RCC 7860 (cell line): ENCODE measurements at regions not wholly inside any gene's neighbourhood (a gene's known extent, or its start where the extent isn't known, plus 50 kb on each side); places are given as distances from the start of the nearest gene placed in this dataset.

ENCODE experiments used
- DNase-seq: peaks from one replicate; pipeline ENCODE4 v3.0.0-alpha.2; 2015; ENCODE audit warnings: low spot score
- FAIRE-seq: peaks from 2 replicates; lab custom pipeline; 2012; peaks lifted over from hg19 to GRCh38; lab: Jason Lieb, UNC

DNA sequence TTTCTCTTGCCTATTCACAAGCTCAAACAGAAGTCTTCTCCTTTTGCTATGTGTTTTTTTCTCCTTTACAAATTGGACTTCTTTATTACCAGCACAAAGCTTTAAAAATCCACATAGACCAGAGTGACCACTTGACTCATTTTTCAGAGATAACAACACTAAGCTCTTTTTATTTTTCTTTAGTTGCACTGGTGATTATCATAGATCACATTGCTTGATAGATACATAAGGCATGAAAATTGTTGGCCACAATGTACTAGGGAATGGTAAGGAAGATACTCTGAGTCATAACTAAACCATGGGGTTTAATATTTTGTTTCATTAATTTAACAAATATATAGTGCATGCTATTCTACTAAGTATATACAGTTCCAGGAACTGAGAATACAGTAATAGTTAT lies 159.0 kb downstream of the GASK1B start:
- peak; percentile 35 for FAIRE-seq
- DNase-seq, result peak; percentile 50

GRCh38 chr4:158010361-158010760 lies 162.5 kb downstream of the GASK1B start:
- DNase-seq (peak; percentile 61), FAIRE-seq (peak; percentile 73)

GRCh38 chr4:158008551-158009218 lies 164.1 kb downstream of the GASK1B start:
- DNase-seq (no peak), FAIRE-seq (no peak)

DNA sequence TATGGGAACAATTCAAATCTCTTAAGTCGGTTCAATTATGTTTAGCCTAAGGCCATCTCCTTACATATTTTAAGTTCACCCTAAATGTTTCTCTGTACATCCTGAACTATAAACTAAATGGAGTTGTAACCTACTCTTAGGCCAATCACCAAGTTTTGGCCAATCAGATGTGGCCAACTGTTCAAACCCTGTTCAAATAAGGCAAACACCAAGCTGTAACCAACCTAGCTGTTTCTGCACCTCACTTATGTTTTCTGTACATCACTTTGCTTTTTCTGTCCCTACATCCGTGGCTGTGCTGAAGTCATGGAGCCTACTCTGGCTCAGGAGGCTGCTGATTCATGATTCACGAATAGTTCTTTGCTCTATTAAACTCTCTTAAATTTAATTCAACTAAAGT lies 165.3 kb downstream of the GASK1B start:
- no peak for FAIRE-seq
- DNase-seq, result no peak

GRCh38 chr4:158006990-158007389 lies 165.8 kb downstream of the GASK1B start:
- DNase-seq (no peak), FAIRE-seq (no peak)

GRCh38 chr4:158005021-158005420 lies 167.8 kb downstream of the GASK1B start:
- DNase-seq, result no peak
- no peak for FAIRE-seq

GRCh38 chr4:158004101-158004500 lies 168.7 kb downstream of the GASK1B start:
- DNase-seq (no peak), FAIRE-seq (no peak)

- DNase-seq (no peak), FAIRE-seq (no peak)
Measured at GRCh38 chr4:158003212-158003611, 169.6 kb downstream of the GASK1B start.

DNA sequence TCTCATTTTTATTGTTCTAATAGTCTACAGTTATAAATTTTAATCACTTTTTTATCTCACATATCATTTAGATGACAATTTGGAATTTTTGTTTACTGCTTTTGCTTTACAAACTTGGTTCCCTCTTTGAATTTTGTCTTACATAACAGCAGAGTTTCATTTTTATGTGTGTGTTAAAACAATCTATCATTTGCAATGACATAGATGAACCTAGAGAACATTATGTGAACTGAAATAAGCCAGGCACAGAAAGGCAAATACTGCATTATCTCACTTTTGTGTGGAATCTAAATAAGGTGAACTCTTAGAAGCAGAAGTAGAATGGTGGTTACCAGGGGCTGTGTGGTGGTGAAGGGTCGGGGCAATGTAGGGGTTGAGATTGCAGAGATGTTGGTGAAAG lies 170.7 kb downstream of the GASK1B start:
- FAIRE-seq (no peak), DNase-seq (no peak)

- DNase-seq (no peak), FAIRE-seq (peak; percentile 4)
Measured at GRCh38 chr4:158001756-158002155, 171.1 kb downstream of the GASK1B start.

DNA sequence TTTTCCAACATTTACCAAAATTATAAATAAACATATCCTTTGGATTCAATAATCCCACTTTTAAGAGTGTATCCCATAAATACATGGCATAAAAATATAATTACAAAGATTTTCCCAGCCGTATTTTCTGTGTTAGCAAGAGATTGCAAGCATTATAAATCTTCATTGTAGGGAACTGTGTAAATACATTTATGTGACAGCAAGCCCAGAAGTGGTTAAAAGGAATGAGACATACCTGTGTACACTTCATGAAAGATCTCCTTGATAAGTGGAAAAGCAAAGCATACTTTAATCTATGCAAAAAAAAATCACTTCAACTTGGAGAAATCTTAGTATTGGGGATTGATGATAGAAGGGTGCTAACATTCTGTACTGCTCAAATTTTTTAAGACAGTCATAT lies 173.1 kb downstream of the GASK1B start:
- DNase-seq, result no peak
- FAIRE-seq, result no peak

DNA sequence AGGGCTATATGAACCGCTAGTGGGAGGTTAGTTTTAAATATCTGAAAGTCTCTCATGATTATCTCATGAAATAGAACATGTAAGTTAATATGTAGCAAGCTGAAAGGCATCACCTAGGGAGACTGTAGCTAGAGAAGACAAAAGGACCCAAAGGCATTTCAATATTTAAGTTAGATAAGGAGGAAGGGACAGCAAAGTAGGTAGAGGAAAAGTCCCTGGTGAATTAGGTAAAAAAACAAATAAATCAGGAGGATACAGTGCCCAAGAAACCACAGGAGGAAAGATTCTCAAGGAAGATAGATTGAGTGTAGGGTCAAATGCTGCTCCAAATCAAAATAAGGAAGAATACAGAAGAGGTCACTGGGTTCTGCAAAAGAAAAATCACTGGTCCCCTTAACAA lies 175.5 kb downstream of the GASK1B start:
- DNase-seq (no peak), FAIRE-seq (no peak)

GRCh38 chr4:157996061-157997028 lies 176.5 kb downstream of the GASK1B start:
- FAIRE-seq (no peak), DNase-seq (no peak)

DNA sequence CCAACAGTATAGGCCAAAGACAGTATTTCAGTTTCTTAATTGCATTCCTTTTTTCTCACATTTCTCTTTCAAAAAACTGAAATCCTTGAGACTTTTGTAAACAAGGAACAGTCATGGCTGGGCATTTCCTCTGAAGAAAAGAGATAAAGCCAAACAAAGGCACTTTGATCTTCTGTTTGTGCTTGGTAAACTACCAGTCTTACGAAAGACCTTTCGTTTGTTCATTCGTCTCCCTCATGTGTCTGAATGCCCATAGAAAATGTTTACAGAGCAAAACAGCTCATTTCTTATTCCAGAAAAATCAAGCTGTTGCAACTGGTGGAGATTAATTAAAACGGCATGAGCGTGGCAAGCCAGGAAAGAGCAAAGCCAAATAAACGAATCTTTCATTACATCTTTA lies 178.0 kb downstream of the GASK1B start:
- DNase-seq (no peak), FAIRE-seq (no peak)

- DNase-seq (no peak), FAIRE-seq (no peak)
Measured at GRCh38 chr4:157992948-157993839, 179.6 kb downstream of the GASK1B start.

GRCh38 chr4:157992038-157992705 lies 180.7 kb downstream of the GASK1B start:
- DNase-seq, result peak; percentile 46
- peak; percentile 79 for FAIRE-seq

DNA sequence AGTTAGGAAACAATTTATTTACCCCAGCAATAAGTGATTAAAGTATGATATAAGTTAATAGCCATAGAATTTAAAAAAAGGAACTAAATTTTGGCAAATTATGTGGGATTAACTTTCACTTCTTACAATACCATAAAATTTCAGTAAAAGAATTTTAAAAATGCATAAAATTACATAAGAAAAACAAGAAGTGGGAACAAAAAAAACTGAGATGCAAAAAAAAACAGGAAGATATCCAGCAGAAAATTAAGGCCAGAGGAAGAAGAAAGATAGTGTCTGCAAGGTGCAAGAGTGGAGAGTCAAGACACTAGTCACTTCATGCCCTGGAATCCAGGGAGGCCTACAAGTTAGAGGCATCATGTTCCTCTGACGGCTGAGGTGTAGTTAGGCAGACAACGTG lies 184.2 kb downstream of the GASK1B start:
- no peak for FAIRE-seq
- no peak for DNase-seq

GRCh38 chr4:157984285-157984911 lies 188.4 kb downstream of the GASK1B start:
- FAIRE-seq (no peak), DNase-seq (no peak)

- no peak for DNase-seq
- no peak for FAIRE-seq
Measured at GRCh38 chr4:157983300-157983699, 189.5 kb downstream of the GASK1B start.

- DNase-seq (no peak), FAIRE-seq (no peak)
Measured at GRCh38 chr4:157980158-157980557, 192.7 kb downstream of the GASK1B start.
